ENCODE measurements at regions not wholly inside any gene's neighbourhood (a gene's known extent, or its start where the extent isn't known, plus 50 kb on each side); places are given as distances from the start of the nearest gene placed in this dataset.

GRCh38 chr9:135338546-135338945 is 141.0 kb upstream of the PPP1R26 start:
- H3K36me3 ChIP-seq (ENCODE audit: control insufficient read depth, insufficient read depth, low read length), result no peaks in the 10 kb centered on the region
- Mint-ChIP-seq H3K27ac (ENCODE audit: unreplicated experiment) (no peak overlapping the region), H3K27me3 (ENCODE audit: insufficient read depth, unreplicated experiment) (peaks cover 9% of the 10 kb centered on the region), H3K9me3 (ENCODE audit: unreplicated experiment) (no peaks in the 10 kb centered on the region), H3K36me3 (ENCODE audit: insufficient read depth, unreplicated experiment) (no peaks in the 10 kb centered on the region), H3K4me1 (ENCODE audit: low read depth, unreplicated experiment) (no peaks in the 10 kb centered on the region), H3K4me3 (ENCODE audit: unreplicated experiment) (no peak overlapping the region)
- no peaks in the 10 kb centered on the region for H3K4me1 ChIP-seq
- H3K27me3 ChIP-seq (replicated peaks; ENCODE audit: control insufficient read depth, insufficient read depth, low read length), result peaks cover under 1% of the 10 kb centered on the region; the same call in 1 of the 2 replicates
- no peak for DNase-seq
- H3K4me3 ChIP-seq (ENCODE audit: low read depth, low read length), result no peak overlapping the region
- TF ChIP-seq, protein P1, sequence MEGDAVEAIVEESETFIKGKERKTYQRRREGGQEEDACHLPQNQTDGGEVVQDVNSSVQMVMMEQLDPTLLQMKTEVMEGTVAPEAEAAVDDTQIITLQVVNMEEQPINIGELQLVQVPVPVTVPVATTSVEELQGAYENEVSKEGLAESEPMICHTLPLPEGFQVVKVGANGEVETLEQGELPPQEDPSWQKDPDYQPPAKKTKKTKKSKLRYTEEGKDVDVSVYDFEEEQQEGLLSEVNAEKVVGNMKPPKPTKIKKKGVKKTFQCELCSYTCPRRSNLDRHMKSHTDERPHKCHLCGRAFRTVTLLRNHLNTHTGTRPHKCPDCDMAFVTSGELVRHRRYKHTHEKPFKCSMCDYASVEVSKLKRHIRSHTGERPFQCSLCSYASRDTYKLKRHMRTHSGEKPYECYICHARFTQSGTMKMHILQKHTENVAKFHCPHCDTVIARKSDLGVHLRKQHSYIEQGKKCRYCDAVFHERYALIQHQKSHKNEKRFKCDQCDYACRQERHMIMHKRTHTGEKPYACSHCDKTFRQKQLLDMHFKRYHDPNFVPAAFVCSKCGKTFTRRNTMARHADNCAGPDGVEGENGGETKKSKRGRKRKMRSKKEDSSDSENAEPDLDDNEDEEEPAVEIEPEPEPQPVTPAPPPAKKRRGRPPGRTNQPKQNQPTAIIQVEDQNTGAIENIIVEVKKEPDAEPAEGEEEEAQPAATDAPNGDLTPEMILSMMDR (IDR thresholded peaks at IDR 0.05; ENCODE audit: insufficient read depth in 1 of 2, low read depth in 1 of 2, low read length in 1 of 2, severe bottlenecking in 1 of 2, unreplicated experiment in 1 of 2), result no peak
- BruUV-seq (replicated peaks), result no TSS peak
- intact Hi-C loops (cut with micrococcal nuclease; ENCODE audit: unreplicated experiment), result no loop called here
- ChIA-PET POLR2A (no interaction called here), CTCF (interaction anchor here (0.6 kb wide), 1 partner anchor 95 kb away, joined by 5 read pairs; no protein-coding TSS in a partner anchor)
- no peaks in the 10 kb centered on the region for H3K9me3 ChIP-seq

DNA sequence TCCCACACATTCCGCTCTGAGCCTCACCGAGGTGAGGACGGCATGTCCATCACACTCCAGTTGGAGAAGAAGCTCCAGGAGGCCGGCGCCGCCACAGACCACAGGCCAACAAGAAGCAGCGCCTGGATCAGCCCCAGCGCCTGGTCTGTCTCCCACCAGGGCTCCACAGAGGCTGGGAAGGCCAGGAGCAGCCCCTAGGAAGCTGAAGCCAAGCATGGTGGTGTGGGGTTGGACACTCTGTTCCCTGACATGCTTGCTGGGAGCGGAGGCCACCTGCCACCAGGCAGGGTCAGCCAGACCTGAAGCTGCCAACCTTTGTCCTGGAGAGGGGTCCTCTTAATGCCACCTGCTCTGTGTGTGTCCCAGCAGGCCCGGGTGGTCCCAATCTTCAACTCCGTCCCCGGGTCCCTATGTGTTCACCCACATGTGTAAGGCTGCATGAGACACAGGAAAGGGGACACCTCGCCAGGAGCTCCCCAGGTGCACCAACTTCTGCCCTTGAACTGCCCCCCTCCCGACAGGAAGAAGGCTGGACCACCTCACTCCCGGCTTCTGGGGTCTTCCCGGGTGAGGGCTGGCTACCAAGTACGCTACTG is 140.1 kb upstream of the PPP1R26 start:
- POLR2A ChIA-PET, result no interaction called here
- peaks cover 2% of the 10 kb centered on the region; the same call in 1 of the 2 replicates for H3K27me3 ChIP-seq (replicated peaks; ENCODE audit: control insufficient read depth, insufficient read depth, low read length)
- TF ChIP-seq, protein P1 (IDR thresholded peaks at IDR 0.05; ENCODE audit: insufficient read depth in 1 of 2, low read depth in 1 of 2, low read length in 1 of 2, severe bottlenecking in 1 of 2, unreplicated experiment in 1 of 2), result no peak

GRCh38 chr9:135340143-135340655 is 139.4 kb upstream of the PPP1R26 start:
- Mint-ChIP-seq H3K4me3 (ENCODE audit: unreplicated experiment) (no peak overlapping the region), H3K27me3 (ENCODE audit: insufficient read depth, unreplicated experiment) (peaks cover 9% of the 10 kb centered on the region), H3K36me3 (ENCODE audit: insufficient read depth, unreplicated experiment) (no peaks in the 10 kb centered on the region), H3K4me1 (ENCODE audit: low read depth, unreplicated experiment) (no peaks in the 10 kb centered on the region), H3K9me3 (ENCODE audit: unreplicated experiment) (no peaks in the 10 kb centered on the region), H3K27ac (ENCODE audit: unreplicated experiment) (no peak overlapping the region)
- no peak for DNase-seq
- BruUV-seq (replicated peaks), result no TSS peak
- TF ChIP-seq, protein P1 (IDR thresholded peaks at IDR 0.05; ENCODE audit: insufficient read depth in 1 of 2, low read depth in 1 of 2, low read length in 1 of 2, severe bottlenecking in 1 of 2, unreplicated experiment in 1 of 2), result no peak
- no peaks in the 10 kb centered on the region for H3K9me3 ChIP-seq
- H3K27me3 ChIP-seq (replicated peaks; ENCODE audit: control insufficient read depth, insufficient read depth, low read length), result peaks cover 2% of the 10 kb centered on the region; the same call in 1 of the 2 replicates
- no peaks in the 10 kb centered on the region for H3K36me3 ChIP-seq (ENCODE audit: control insufficient read depth, insufficient read depth, low read length)
- intact Hi-C loops (cut with micrococcal nuclease; ENCODE audit: unreplicated experiment), result loop anchor here (10.0 kb wide), 2 partner anchors 65 to 95 kb away; no protein-coding TSS in a partner anchor
- no peaks in the 10 kb centered on the region for H3K4me1 ChIP-seq
- no peak overlapping the region for H3K4me3 ChIP-seq (ENCODE audit: low read depth, low read length)
- CTCF ChIA-PET, result no interaction called here
- POLR2A ChIA-PET, result no interaction called here

More for the DNA sequence above, 140.1 kb upstream of the PPP1R26 start:
- no peak overlapping the region for H3K4me3 ChIP-seq (ENCODE audit: low read depth, low read length)
- no peaks in the 10 kb centered on the region for H3K4me1 ChIP-seq
- Mint-ChIP-seq H3K27ac (ENCODE audit: unreplicated experiment) (no peak overlapping the region), H3K9me3 (ENCODE audit: unreplicated experiment) (no peaks in the 10 kb centered on the region), H3K4me1 (ENCODE audit: low read depth, unreplicated experiment) (no peaks in the 10 kb centered on the region), H3K36me3 (ENCODE audit: insufficient read depth, unreplicated experiment) (no peaks in the 10 kb centered on the region), H3K4me3 (ENCODE audit: unreplicated experiment) (no peak overlapping the region), H3K27me3 (ENCODE audit: insufficient read depth, unreplicated experiment) (peaks cover 9% of the 10 kb centered on the region)
- BruUV-seq (replicated peaks), result no TSS peak
- no peaks in the 10 kb centered on the region for H3K36me3 ChIP-seq (ENCODE audit: control insufficient read depth, insufficient read depth, low read length)
- no peaks in the 10 kb centered on the region for H3K9me3 ChIP-seq
- no peak for DNase-seq
- intact Hi-C loops (cut with micrococcal nuclease; ENCODE audit: unreplicated experiment), result no loop called here
- CTCF ChIA-PET, result interaction anchor here (0.6 kb wide), 1 partner anchor 68 kb away, joined by 5 read pairs; no protein-coding TSS in a partner anchor

All from Caco-2 (cell line).